IMR-90 (cell line): ENCODE measurements at regions not wholly inside any gene's neighbourhood (a gene's known extent, or its start where the extent isn't known, plus 50 kb on each side); places are given as distances from the start of the nearest gene placed in this dataset.

Experiments used
- BHLHE40 ChIP-seq: fragments of 150-350 bp; IDR thresholded peaks from 2 replicates; pipeline ENCODE4 v1.6.1; 2016; ENCODE audit warnings: mild to moderate bottlenecking, low read depth, low read length
- CHD1 ChIP-seq: IDR thresholded peaks from 2 replicates; pipeline ENCODE4 v1.6.1; 2012; ENCODE audit warnings: low read depth, low read length, improper control_type of control experiment
- CTCF ChIP-seq: conservative IDR thresholded peaks from 2 replicates; pipeline ENCODE4 v1.5.1; 2012; ENCODE audit warnings: mild to moderate bottlenecking, low read depth, low read length, improper control_type of control experiment
- FOS ChIP-seq: fragments of 150-350 bp; IDR thresholded peaks from 2 replicates; pipeline ENCODE4 v1.6.1; 2016; ENCODE audit warnings: low read depth, low read length
- MAZ ChIP-seq: IDR thresholded peaks from 2 replicates; pipeline ENCODE4 v1.6.1; 2012; ENCODE audit warnings: low read depth, mild to moderate bottlenecking, low read length, improper control_type of control experiment, moderate library complexity, borderline replicate concordance
- MXI1 ChIP-seq: IDR thresholded peaks from 2 replicates; pipeline ENCODE4 v1.6.1; 2012; ENCODE audit warnings: low read depth, mild to moderate bottlenecking, low read length, moderate library complexity, borderline replicate concordance
- POLR2A ChIP-seq: IDR thresholded peaks from 2 replicates; pipeline ENCODE4 v1.6.1; 2012; ENCODE audit warnings: mild to moderate bottlenecking, low read depth, low read length
- RAD21 ChIP-seq: IDR thresholded peaks from 2 replicates; pipeline ENCODE4 v1.6.1; 2012; ENCODE audit warnings: low read length, improper control_type of control experiment
- RFX5 ChIP-seq: IDR thresholded peaks from 2 replicates; pipeline ENCODE4 v1.8.0; 2012; ENCODE audit warnings: low read depth, mild to moderate bottlenecking, low read length, moderate library complexity
- TF ChIP-seq, protein P1 (sequence below): fragments of 150-350 bp; IDR thresholded peaks from 2 replicates; pipeline ENCODE4 v1.6.1; 2017; ENCODE audit warnings: mild to moderate bottlenecking, antibody characterized with exemption, low read length, low read depth

DNA sequence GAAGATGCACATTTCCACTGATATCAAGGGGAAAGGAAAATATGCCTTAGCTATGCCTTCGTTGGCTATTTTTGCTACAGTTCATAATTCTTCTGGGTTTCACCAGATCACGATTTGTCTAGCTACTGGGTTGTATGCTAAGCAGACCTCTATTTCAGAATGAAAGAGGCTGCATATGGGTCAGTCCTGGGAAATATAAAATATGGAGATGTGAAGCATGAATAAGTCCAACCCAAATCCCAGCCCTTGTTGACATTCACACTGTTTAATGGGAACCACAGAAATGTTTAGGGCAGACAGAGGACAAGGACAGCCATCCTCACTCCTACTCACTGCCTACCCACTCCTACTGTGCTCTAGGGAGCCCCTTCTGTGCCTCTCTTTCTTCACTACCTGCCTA, 343.2 kb upstream of the CAMK1G start:
- TF ChIP-seq POLR2A (no peak), RAD21 (no peak), CTCF (no peak), CHD1 (no peak), BHLHE40 (no peak), RFX5 (no peak), FOS (no peak), MXI1 (no peak), MAZ (no peak)
- TF ChIP-seq, protein P1, sequence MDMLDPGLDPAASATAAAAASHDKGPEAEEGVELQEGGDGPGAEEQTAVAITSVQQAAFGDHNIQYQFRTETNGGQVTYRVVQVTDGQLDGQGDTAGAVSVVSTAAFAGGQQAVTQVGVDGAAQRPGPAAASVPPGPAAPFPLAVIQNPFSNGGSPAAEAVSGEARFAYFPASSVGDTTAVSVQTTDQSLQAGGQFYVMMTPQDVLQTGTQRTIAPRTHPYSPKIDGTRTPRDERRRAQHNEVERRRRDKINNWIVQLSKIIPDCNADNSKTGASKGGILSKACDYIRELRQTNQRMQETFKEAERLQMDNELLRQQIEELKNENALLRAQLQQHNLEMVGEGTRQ, result no peak
